Fibroblast of pulmonary artery (primary cell): ENCODE measurements at regions not wholly inside any gene's neighbourhood (a gene's known extent, or its start where the extent isn't known, plus 50 kb on each side); places are given as distances from the start of the nearest gene placed in this dataset.

Source experiments
- DNase-seq: peaks from one replicate; pipeline ENCODE4 v3.0.0-alpha.2; 2010; ENCODE audit warnings: low read depth
- H3K4me3 ChIP-seq: replicated peaks from 2 replicates; pipeline ENCODE4 v1.5.1; 2011; ENCODE audit warnings: low read depth, mild to moderate bottlenecking, control low read depth, low read length, moderate library complexity
- TF ChIP-seq, protein P1 (sequence below): IDR thresholded peaks from 2 replicates; pipeline ENCODE4 v1.5.1; 2011; ENCODE audit warnings: mild to moderate bottlenecking, control low read depth, low read length, inconsistent platforms; ENCODE audit errors: missing control alignments

GRCh38 chr18:27404855-27405254 lies 219.7 kb upstream of the CHST9 start:
- no peak for DNase-seq
- no peak overlapping the region for H3K4me3 ChIP-seq
- TF ChIP-seq, protein P1, sequence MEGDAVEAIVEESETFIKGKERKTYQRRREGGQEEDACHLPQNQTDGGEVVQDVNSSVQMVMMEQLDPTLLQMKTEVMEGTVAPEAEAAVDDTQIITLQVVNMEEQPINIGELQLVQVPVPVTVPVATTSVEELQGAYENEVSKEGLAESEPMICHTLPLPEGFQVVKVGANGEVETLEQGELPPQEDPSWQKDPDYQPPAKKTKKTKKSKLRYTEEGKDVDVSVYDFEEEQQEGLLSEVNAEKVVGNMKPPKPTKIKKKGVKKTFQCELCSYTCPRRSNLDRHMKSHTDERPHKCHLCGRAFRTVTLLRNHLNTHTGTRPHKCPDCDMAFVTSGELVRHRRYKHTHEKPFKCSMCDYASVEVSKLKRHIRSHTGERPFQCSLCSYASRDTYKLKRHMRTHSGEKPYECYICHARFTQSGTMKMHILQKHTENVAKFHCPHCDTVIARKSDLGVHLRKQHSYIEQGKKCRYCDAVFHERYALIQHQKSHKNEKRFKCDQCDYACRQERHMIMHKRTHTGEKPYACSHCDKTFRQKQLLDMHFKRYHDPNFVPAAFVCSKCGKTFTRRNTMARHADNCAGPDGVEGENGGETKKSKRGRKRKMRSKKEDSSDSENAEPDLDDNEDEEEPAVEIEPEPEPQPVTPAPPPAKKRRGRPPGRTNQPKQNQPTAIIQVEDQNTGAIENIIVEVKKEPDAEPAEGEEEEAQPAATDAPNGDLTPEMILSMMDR, result no peak

GRCh38 chr18:27400001-27400400 lies 214.9 kb upstream of the CHST9 start:
- TF ChIP-seq, protein P1, result no peak
- DNase-seq, result no peak

GRCh38 chr18:27395752-27396151 lies 210.6 kb upstream of the CHST9 start:
- DNase-seq, result no peak
- H3K4me3 ChIP-seq, result no peak overlapping the region
- TF ChIP-seq, protein P1, result no peak

More at GRCh38 chr18:27400001-27400400, 214.9 kb upstream of the CHST9 start:
- H3K4me3 ChIP-seq, result no peak overlapping the region

- no peak for DNase-seq
- TF ChIP-seq, protein P1, result no peak
- no peak overlapping the region for H3K4me3 ChIP-seq
These were observed 209.6 kb upstream of the CHST9 start for GRCh38 chr18:27394687-27395086.

- no peak for DNase-seq
- H3K4me3 ChIP-seq, result no peak overlapping the region
- TF ChIP-seq, protein P1, result no peak
These were observed 197.6 kb upstream of the CHST9 start for GRCh38 chr18:27382567-27383216.

DNA sequence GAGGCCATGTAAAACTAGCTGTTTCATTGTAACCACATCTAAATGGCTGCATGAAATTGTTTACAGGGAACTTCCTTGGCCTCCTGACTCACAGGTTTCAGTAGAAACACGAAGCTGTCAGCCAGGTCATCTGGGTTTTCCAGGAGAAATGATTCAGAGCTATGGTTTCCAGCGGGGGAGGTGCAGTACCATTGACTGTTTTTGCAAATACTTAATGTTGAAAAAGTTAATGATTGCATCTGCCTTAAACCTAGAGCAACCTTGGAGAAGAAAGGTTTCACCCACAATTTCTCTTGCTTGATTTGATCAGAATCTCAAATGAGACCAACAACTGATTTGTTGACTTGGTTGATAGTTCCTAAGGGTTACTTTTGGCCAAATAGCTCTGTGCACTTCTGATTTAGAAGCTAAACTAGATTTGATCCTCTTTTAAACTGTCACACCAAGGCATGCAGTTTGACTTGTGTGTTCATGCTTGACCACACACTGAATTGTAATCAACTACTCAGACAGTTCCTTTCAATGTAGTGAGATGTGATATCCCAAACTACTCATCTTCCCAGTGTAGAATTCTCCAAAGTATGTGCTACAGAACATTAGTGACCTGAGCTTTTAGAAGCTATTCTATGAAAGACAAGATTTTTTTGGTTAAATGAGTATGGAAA lies 193.5 kb upstream of the CHST9 start:
- TF ChIP-seq, protein P1, result no peak
- peak; percentile 7 for DNase-seq
- H3K4me3 ChIP-seq, result no peak overlapping the region
